ENCODE measurements at regions not wholly inside any gene's neighbourhood (a gene's known extent, or its start where the extent isn't known, plus 50 kb on each side); places are given as distances from the start of the nearest gene placed in this dataset.
"Not testable (repeated sequence)": the region's sequence is repeated elsewhere in the genome, so short reads cannot be mapped to it uniquely, and the experiment has no call there.

GRCh38 chr1:214740471-214740870 is 137.5 kb downstream of the CENPF start:
- no peak for DNase-seq (ENCODE audit: low read depth)
- no peak for TF ChIP-seq CTCF (conservative IDR thresholded peaks at IDR 0.05; ENCODE audit: low read depth, low read length)
- H3K4me3 ChIP-seq (ENCODE audit: low read depth, low read length) = no peak overlapping the region

- TF ChIP-seq CTCF (conservative IDR thresholded peaks at IDR 0.05; ENCODE audit: low read depth, low read length) = no peak
- H3K4me3 ChIP-seq (ENCODE audit: low read depth, low read length) = no peak overlapping the region
- no peak for DNase-seq (ENCODE audit: low read depth)
These were observed 144.1 kb downstream of the CENPF start for GRCh38 chr1:214747050-214747635.

GRCh38 chr1:214753236-214753852 is 150.3 kb downstream of the CENPF start:
- no peak overlapping the region for H3K4me3 ChIP-seq (ENCODE audit: low read depth, low read length)
- no peak for TF ChIP-seq CTCF (conservative IDR thresholded peaks at IDR 0.05; ENCODE audit: low read depth, low read length)
- DNase-seq (ENCODE audit: low read depth) = no peak

GRCh38 chr1:214761030-214761429 is 158.0 kb downstream of the CENPF start:
- no peak for DNase-seq (ENCODE audit: low read depth)
- H3K4me3 ChIP-seq (ENCODE audit: low read depth, low read length) = no peak overlapping the region
- no peak for TF ChIP-seq CTCF (conservative IDR thresholded peaks at IDR 0.05; ENCODE audit: low read depth, low read length)

GRCh38 chr1:214762902-214763301 is 159.9 kb downstream of the CENPF start:
- no peak for DNase-seq (ENCODE audit: low read depth)
- H3K4me3 ChIP-seq (ENCODE audit: low read depth, low read length) = no peak overlapping the region
- TF ChIP-seq CTCF (conservative IDR thresholded peaks at IDR 0.05; ENCODE audit: low read depth, low read length) = no peak

GRCh38 chr1:214764502-214764901 is 161.5 kb downstream of the CENPF start:
- no peak overlapping the region for H3K4me3 ChIP-seq (ENCODE audit: low read depth, low read length)
- DNase-seq (ENCODE audit: low read depth) = no peak
- no peak for TF ChIP-seq CTCF (conservative IDR thresholded peaks at IDR 0.05; ENCODE audit: low read depth, low read length)

- TF ChIP-seq CTCF (conservative IDR thresholded peaks at IDR 0.05; ENCODE audit: low read depth, low read length) = no peak
- H3K4me3 ChIP-seq (ENCODE audit: low read depth, low read length) = no peak overlapping the region
- no peak for DNase-seq (ENCODE audit: low read depth)
These were observed 164.2 kb downstream of the CENPF start for GRCh38 chr1:214767221-214767620.

GRCh38 chr1:214769666-214770065 is 166.7 kb downstream of the CENPF start:
- DNase-seq (ENCODE audit: low read depth); H3K4me3 ChIP-seq (ENCODE audit: low read depth, low read length): not testable (repeated sequence)

Measured in choroid plexus epithelial cell (primary cell).